Activated CD4-positive, alpha-beta T cell treated with anti-CD3 and anti-CD28 coated beads, Interleukin-2, amount 10 ng/mL, durations not matched to agents 24 days and 14 days (primary cell): ENCODE measurements at regions not wholly inside any gene's neighbourhood (a gene's known extent, or its start where the extent isn't known, plus 50 kb on each side); places are given as distances from the start of the nearest gene placed in this dataset.
"Not testable (repeated sequence)": the region's sequence is repeated elsewhere in the genome, so short reads cannot be mapped to it uniquely, and the experiment has no call there.

Experiments
- DNase-seq: peaks from one replicate; pipeline ENCODE4 v3.0.0; 2022
- H3K27ac Mint-ChIP-seq: one replicate; pipeline ENCODE4 v1.8.0; 2022; ENCODE audit warnings: mild to moderate bottlenecking, mixed read lengths
- H3K27me3 Mint-ChIP-seq: one replicate; pipeline ENCODE4 v1.8.0; 2022; ENCODE audit warnings: mixed read lengths
- H3K36me3 Mint-ChIP-seq: one replicate; pipeline ENCODE4 v1.8.0; 2022; ENCODE audit warnings: low read depth, mild to moderate bottlenecking, mixed read lengths
- H3K4me1 Mint-ChIP-seq: one replicate; pipeline ENCODE4 v1.8.0; 2021; ENCODE audit warnings: mixed read lengths
- H3K4me3 Mint-ChIP-seq: one replicate; pipeline ENCODE4 v1.8.0; 2022; ENCODE audit warnings: mild to moderate bottlenecking, moderate library complexity, mixed read lengths
- H3K9me3 Mint-ChIP-seq: one replicate; pipeline ENCODE4 v1.8.0; 2021; ENCODE audit warnings: mixed read lengths
- intact Hi-C: fragments of 100-400 bp; cut with micrococcal nuclease; formaldehyde crosslinking; loops from one replicate; pipeline ENCODE4 v1.15.1; 2023

DNA sequence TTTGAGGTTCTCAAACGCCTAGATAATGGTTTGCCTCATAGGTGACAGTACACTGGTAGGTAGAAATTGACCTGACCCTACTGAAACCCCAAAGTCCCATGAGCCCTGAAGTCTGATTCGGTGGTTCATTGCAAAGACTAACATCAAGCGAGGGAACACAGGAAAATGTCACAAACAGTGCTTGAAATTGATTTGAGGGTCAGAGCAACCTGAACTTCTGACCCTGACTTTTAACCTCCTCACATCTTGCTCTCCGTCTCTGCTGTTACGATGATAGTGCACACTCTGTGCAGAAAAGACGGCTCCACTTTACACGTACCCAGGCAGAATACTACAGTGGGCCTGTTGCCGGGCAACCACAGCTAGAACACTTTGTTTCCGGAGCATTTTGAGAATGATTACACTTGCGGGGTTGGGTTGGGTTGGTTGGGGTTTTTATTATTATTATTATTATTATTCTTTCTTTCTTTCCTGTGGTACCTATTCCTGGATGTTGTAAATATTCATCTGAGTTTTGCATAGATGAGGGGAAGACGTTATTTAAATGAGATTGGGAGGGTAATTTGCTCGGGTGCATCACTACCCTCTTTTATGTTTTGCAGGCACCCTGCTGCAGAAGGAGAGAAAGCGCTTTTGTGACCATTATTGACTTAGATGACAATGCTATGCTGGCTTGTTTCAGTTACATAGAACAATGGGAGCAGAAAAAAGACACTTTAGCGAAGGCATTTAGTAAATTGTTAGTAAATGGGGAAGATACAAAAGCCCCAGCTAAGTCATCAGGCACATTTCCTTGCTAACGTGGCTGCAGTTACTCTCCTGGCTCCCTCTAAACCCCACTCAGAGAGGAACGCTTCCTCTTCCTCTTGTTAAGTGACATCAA is 438.1 kb upstream of the NRP1 start:
- Mint-ChIP-seq H3K36me3 (no peaks in the 10 kb centered on the region), H3K4me3 (no peak overlapping the region), H3K27ac (no peak overlapping the region), H3K27me3 (no peaks in the 10 kb centered on the region), H3K9me3 (no peaks in the 10 kb centered on the region), H3K4me1 (no peaks in the 10 kb centered on the region)
- intact Hi-C loops, result no loop called here
- DNase-seq, result no peak

DNA sequence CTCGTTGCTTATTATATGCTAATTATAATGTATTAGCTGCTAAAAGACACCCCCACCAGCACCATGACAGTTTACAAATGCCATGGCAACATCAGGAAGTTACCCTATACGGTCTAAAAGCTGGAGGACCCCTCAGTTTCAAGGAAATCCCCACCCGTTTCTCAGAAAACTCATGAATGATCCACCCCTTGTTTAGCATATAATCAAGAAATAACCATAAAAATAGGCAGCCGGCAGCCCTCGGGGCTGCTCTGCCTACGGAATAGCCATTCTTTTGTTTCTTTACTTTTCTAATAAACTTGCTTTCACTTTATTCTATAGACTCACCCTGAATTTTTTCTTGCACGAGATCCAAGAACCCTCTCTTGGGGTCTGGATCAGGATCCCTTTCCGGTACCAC is 437.4 kb upstream of the NRP1 start:
- H3K9me3 Mint-ChIP-seq, intact Hi-C loops, H3K27ac Mint-ChIP-seq, H3K4me3 Mint-ChIP-seq, DNase-seq, H3K4me1 Mint-ChIP-seq, H3K36me3 Mint-ChIP-seq, H3K27me3 Mint-ChIP-seq: not testable (repeated sequence)

DNA sequence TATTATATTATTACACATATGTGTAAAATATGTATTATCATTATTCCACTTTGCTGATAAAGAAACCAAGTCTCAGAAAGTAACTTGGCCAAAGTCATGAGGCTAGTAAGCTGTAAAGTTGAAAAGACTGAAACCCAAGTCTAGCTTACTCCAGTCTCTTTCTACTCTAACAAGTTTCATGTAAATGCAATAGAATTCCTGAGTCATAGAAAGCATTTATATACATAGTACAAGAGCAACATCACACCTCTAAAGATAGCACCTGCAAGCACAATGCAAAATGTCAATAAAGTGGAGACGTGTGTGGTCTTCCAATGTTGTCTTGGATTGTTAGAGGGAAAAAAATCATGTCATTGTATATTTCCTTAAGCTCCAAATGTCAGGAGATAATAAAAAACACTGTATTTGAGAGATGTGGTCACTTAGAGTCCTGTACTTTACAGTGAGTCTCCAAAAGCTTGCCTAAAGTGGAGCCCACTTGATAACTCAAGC is 430.3 kb upstream of the NRP1 start:
- intact Hi-C loops, result no loop called here

DNA sequence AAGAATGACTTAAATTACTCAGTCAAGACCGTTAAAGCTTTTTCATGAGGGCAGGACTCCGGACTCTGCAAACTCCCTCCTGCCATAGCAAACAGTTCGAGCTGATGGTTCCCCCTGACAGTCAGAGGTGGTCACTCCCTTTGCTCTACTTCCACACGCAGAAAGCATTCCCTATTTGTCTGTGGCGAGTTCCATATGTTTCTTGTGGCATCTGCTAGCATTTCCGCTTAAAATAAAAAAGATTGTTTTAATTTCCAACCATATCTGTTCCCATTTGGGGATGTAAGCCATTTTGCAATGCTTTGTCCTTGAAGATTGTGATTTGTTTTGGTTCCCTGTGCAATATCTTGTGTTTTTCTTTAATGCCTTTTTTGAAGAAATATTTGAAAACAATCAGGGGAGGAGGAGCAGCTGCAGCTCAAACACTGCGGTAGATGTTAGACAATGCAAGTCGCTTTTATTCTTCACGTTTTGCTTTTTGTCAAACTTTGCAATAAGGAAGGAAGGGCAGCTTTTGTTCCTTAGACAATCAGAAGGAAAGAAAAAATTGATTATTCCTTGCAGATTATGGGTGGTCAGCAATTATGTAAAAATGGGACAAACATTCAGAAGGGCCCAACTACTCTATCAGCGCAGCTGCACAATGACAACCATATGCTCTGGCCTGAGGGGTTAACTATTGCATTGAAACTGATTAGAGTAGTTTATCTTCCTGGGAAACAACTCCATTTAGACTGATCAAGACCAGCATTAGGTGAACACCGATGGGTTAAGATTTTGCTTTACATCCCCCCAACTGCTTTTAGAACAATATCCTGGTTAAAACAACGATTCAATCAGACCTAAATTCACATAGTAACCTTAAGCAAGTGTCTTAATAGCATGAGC is 425.8 kb upstream of the NRP1 start:
- no peak for DNase-seq
- H3K27ac Mint-ChIP-seq, result no peak overlapping the region

More for the DNA sequence above, 430.3 kb upstream of the NRP1 start:
- Mint-ChIP-seq H3K27ac (no peak overlapping the region), H3K27me3 (no peaks in the 10 kb centered on the region), H3K9me3 (peaks cover 4% of the 10 kb centered on the region), H3K4me3 (no peak overlapping the region), H3K4me1 (no peaks in the 10 kb centered on the region), H3K36me3 (no peaks in the 10 kb centered on the region)
- no peak for DNase-seq

DNA sequence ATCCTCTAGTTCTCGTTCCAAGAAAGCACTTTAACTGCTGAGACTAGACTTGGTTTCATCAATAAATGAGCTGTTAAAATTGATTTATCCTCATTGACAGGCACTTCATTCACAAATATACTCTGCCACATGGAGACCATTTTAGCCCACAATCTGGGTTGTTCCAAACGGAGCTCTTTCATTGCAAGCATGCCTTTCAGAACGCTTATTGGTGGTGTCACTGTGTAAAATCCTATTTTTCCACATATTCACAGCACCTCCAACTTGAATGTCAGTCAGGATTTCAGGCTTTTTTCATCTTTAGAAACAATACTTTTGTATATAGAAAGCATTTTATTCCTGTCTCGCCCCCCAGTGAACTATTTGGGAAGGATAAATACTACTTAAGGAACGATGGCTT is 424.7 kb upstream of the NRP1 start:
- DNase-seq, result no peak
- no peaks in the 10 kb centered on the region for H3K4me1 Mint-ChIP-seq
- H3K27me3 Mint-ChIP-seq, result no peaks in the 10 kb centered on the region
- H3K27ac Mint-ChIP-seq, result no peak overlapping the region
- H3K4me3 Mint-ChIP-seq, result no peak overlapping the region
- peaks cover 4% of the 10 kb centered on the region for H3K9me3 Mint-ChIP-seq
- intact Hi-C loops, result no loop called here
- no peaks in the 10 kb centered on the region for H3K36me3 Mint-ChIP-seq

More for the DNA sequence above, 425.8 kb upstream of the NRP1 start:
- Mint-ChIP-seq H3K36me3 (no peaks in the 10 kb centered on the region), H3K4me1 (no peaks in the 10 kb centered on the region), H3K4me3 (no peak overlapping the region), H3K27me3 (no peaks in the 10 kb centered on the region), H3K9me3 (peaks cover 4% of the 10 kb centered on the region)
- intact Hi-C loops, result no loop called here

DNA sequence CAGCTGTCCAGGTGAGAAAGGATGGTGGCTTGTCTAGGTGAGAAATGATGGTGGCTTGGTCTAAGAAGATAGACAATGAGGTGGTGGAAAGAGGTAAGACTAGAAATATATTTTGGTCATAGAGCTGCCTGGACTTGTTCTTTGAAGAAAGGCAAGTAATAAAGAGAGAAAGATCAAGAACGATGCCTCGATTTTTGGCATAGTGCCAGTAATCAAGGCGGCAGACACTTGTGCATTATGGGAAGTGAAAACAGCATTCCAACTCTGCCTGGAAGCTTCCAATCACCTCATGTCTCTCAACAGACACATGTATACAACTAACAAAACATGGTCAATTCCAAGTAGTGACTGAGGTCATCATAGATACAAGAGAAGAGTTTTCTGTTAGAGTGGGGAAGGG is 423.8 kb upstream of the NRP1 start:
- intact Hi-C loops, result no loop called here
- no peaks in the 10 kb centered on the region for H3K36me3 Mint-ChIP-seq
- no peak overlapping the region for H3K27ac Mint-ChIP-seq
- peaks cover 4% of the 10 kb centered on the region for H3K9me3 Mint-ChIP-seq
- no peaks in the 10 kb centered on the region for H3K27me3 Mint-ChIP-seq
- H3K4me3 Mint-ChIP-seq, result no peak overlapping the region
- DNase-seq, result no peak
- no peaks in the 10 kb centered on the region for H3K4me1 Mint-ChIP-seq

DNA sequence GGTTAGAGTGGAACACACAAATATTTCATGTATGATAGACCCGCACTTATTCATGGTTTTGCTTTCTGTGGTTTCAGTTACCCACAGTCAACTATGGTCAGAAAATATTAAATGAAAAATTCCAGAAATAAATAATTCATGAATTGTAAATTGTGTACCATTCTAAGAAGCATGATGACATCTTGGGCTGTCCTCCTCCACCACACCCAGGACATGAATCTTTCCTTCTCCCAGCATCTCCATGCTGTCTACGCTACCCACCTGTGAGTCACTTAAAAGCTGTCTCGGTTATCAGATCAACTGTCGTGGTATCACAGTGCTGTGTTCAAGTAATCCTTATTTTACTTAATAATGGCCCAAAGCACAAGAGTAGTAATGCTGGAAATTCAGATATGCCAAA is 419.6 kb upstream of the NRP1 start:
- H3K36me3 Mint-ChIP-seq, result no peaks in the 10 kb centered on the region
- H3K4me3 Mint-ChIP-seq, result no peak overlapping the region
- H3K9me3 Mint-ChIP-seq, result peaks cover 3% of the 10 kb centered on the region
- H3K27ac Mint-ChIP-seq, result no peak overlapping the region
- intact Hi-C loops, result no loop called here
- no peaks in the 10 kb centered on the region for H3K4me1 Mint-ChIP-seq
- H3K27me3 Mint-ChIP-seq, result no peaks in the 10 kb centered on the region
- DNase-seq, result no peak

DNA sequence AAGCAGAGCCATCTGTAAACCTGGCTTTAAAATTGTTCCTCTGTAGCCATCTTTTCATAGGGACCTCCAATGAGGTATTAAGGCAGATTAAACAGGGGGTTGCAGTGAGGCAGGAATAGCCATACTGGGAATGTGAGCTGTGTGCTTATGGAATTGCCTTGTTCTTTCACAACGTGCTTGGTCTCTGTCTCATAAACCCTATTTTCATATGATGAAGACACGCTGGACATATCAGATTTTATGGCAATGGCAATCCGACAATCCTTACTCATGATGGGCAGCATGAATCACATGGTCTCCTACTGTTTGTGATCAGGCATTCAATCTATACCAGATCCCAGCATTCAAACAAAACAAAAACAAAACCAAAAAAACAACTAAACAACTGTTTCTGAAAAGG is 418.9 kb upstream of the NRP1 start:
- Mint-ChIP-seq H3K9me3 (peaks cover 3% of the 10 kb centered on the region), H3K27me3 (no peaks in the 10 kb centered on the region), H3K4me3 (no peak overlapping the region), H3K4me1 (no peaks in the 10 kb centered on the region), H3K27ac (no peak overlapping the region), H3K36me3 (no peaks in the 10 kb centered on the region)
- no peak for DNase-seq
- intact Hi-C loops, result no loop called here

DNA sequence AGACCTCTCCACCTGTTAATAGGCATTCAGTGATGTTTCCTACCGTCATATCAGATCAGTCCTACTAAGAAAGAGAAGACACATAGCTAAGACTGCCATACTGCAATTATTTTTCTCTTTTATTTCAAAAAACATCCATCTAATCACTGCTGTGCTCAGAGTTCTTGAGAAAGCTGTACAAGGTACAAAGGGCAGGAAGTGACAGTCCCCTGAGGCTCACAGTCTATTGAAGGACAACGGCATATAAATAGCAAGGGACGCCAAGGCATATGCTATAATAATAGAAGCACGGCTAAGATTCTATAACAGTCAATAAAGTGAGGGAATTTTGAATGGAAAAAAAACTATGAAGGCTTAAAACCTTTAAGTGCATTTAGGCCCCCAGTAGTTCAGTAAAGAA is 415.3 kb upstream of the NRP1 start:
- Mint-ChIP-seq H3K9me3 (peaks cover 3% of the 10 kb centered on the region), H3K4me1 (no peaks in the 10 kb centered on the region), H3K27me3 (no peaks in the 10 kb centered on the region), H3K36me3 (no peaks in the 10 kb centered on the region), H3K27ac (no peak overlapping the region), H3K4me3 (no peak overlapping the region)
- intact Hi-C loops, result no loop called here
- DNase-seq, result no peak

DNA sequence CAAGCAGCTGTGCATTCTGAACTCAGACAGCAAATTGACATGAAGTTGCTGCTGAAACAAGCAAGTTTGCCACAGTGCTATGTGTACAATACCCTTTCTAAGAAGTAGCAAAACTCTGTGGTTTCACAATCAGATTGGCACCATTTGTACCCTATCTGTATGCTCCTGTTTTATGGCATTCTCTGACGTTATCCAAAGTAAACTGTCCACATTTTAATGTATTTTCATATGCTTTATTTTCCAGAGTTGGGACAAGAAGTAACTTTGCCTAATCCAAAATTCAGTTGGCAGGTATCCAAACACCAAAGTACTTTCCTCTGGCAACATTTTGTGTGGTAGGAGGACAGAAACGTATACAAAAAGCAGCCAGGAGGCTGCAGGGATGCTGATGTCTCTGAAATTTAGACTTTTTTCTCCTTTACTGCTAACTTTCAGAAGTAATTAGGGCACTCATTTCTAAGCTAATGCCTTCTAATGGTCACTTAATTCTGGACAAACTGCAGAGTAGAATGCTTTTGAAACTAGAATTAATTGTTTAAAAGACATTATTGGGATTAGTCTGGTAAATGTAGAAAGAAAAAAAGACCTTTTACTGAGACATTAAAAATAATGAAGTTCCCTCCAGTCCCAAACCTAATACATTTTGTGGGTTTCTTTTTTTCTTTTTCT is 414.7 kb upstream of the NRP1 start:
- Mint-ChIP-seq H3K27me3 (no peaks in the 10 kb centered on the region), H3K4me3 (no peak overlapping the region)
- DNase-seq, result no peak

DNA sequence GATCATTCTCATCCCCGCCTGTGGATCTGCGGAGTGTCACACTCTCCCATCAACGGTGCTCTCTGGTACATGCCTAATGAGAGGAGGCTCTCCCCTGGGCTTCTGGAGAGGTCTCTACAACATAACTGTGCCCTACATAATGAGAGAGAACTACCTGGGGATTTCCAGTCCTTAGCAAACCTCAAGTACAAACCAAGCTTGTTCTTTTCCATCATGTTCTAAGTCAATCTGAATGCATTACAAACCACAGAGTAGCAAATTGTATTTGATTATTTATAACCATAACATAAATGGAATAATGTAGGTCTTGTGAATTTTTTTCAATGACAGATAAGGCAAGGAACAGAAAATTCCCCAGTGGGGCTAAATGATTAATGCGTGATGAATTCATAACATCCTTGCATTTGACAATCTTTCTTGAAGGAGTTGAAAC is 412.4 kb upstream of the NRP1 start:
- Mint-ChIP-seq H3K36me3 (no peaks in the 10 kb centered on the region), H3K27me3 (no peaks in the 10 kb centered on the region), H3K4me3 (no peak overlapping the region), H3K4me1 (no peaks in the 10 kb centered on the region), H3K9me3 (no peaks in the 10 kb centered on the region), H3K27ac (no peak overlapping the region)
- DNase-seq, result no peak
- intact Hi-C loops, result no loop called here

More for the DNA sequence above, 414.7 kb upstream of the NRP1 start:
- no peaks in the 10 kb centered on the region for H3K36me3 Mint-ChIP-seq
- intact Hi-C loops, result no loop called here
- no peaks in the 10 kb centered on the region for H3K4me1 Mint-ChIP-seq
- H3K27ac Mint-ChIP-seq, result no peak overlapping the region
- H3K9me3 Mint-ChIP-seq, result peaks cover 3% of the 10 kb centered on the region

DNA sequence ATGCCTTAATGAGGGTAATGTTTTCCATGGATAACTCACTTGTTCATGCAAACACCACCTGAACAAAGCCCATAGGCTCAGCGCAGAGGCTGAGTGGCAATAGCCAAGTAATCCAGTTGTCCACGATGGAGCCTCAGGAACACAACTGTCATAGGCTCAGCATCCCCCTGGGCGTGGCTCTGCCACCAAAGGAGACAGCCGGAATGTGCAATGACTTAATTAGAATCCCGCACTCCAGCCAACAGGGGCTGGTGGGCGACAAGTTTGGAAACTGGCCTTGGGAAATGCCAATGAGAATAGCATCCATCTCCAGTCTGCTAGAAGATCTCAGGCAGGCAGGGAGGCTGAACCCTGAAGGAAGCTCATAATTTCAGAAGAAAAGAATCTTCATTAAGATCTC is 411.7 kb upstream of the NRP1 start:
- intact Hi-C loops, result no loop called here
- Mint-ChIP-seq H3K4me3 (no peak overlapping the region), H3K27me3 (no peaks in the 10 kb centered on the region), H3K27ac (no peak overlapping the region), H3K9me3 (no peaks in the 10 kb centered on the region), H3K4me1 (no peaks in the 10 kb centered on the region), H3K36me3 (no peaks in the 10 kb centered on the region)
- no peak for DNase-seq

DNA sequence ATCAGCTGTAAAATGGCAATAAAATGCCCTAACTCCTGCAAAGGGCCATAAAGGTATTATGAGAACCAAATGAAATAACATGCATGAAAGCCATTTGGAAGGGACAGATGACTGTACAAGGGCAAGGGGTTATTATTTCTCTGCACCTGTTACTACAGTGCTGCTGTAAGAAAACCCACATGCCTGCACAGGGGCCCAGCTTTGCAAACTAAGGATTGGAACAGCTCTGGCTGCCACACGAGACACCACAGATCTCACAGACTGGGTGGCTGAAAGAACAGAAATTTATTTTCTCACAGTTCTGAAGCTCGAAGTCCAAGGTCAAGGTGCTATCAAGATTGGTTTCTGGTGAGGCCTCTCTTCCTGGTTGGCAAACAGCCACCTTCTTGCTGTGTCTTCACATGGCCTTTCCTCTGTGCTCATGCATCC is 409.0 kb upstream of the NRP1 start:
- Mint-ChIP-seq H3K4me3 (no peak overlapping the region), H3K27ac (no peak overlapping the region), H3K36me3 (no peaks in the 10 kb centered on the region), H3K4me1 (no peaks in the 10 kb centered on the region), H3K9me3 (no peaks in the 10 kb centered on the region), H3K27me3 (no peaks in the 10 kb centered on the region)
- intact Hi-C loops, result no loop called here
- DNase-seq, result no peak

DNA sequence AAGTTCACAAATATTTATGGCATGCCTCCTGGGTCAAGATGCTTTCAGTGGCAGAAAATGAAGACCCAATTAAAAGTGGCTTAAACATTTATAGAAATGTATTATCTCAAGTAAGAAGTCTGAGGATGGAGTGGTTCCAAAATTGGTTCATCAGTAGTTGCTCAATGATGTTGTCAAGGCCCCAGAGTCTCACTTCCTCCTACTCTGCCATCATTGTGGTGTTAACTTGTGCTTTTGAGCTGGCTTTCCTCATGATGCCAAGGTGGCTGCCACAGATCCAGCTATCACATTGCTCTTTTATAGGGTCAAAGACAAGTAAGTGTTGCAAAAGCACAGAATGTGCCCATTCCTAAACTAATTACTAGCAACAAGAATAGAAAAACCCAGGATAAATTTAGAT is 404.6 kb upstream of the NRP1 start:
- Mint-ChIP-seq H3K36me3 (no peaks in the 10 kb centered on the region), H3K27ac (no peak overlapping the region), H3K4me3 (no peak overlapping the region), H3K27me3 (no peaks in the 10 kb centered on the region), H3K9me3 (no peaks in the 10 kb centered on the region), H3K4me1 (no peaks in the 10 kb centered on the region)
- intact Hi-C loops, result no loop called here
- DNase-seq, result no peak
